Head of caudate nucleus (tissue), 42 donors: ENCODE measurements at regions not wholly inside any gene's neighbourhood (a gene's known extent, or its start where the extent isn't known, plus 50 kb on each side); places are given as distances from the start of the nearest gene placed in this dataset.

Experiments
- DNase-seq, 42 donors: peaks; one replicate each; pipeline versions ENCODE4 v3.0.0 to v3.0.0-alpha.2; 2020 to 2021; ENCODE audit warnings: mixed read lengths in 7 of 42
- intact Hi-C: fragments of 100-400 bp; cut with DNase I; formaldehyde crosslinking; loops from one replicate; pipeline ENCODE4 v1.15.0; 2022

- intact Hi-C loops = no loop called here
- no peak for DNase-seq
Observed at GRCh38 chr11:92781151-92781550, 188.3 kb upstream of the MTNR1B start.

- peak in 1 of 42 donors; percentile 37 for DNase-seq
- intact Hi-C loops = no loop called here
Observed at GRCh38 chr11:92782806-92783205, 186.6 kb upstream of the MTNR1B start.

DNA sequence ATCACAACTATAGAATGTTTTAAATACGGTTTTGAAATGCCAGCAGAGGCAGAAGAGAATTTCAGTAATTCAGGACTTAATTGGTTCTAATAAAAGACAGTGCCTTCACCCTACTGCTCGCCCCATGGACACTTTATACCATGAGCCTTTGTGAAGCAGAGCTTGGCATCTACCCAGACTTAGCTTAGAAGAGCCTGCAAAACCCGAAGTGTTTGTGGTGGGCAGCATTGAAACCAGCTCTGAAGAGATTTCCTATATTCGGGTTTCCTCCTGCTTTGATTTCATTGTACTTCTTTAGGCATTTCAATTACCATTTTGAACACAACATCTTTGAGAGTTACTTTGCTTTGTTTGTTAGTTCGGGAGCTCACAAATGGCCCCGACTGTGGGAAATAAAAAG, 185.1 kb upstream of the MTNR1B start:
- DNase-seq = no peak
- intact Hi-C loops = no loop called here

- DNase-seq = no peak
- intact Hi-C loops = no loop called here
Observed at GRCh38 chr11:92787638-92788037, 181.8 kb upstream of the MTNR1B start.

DNA sequence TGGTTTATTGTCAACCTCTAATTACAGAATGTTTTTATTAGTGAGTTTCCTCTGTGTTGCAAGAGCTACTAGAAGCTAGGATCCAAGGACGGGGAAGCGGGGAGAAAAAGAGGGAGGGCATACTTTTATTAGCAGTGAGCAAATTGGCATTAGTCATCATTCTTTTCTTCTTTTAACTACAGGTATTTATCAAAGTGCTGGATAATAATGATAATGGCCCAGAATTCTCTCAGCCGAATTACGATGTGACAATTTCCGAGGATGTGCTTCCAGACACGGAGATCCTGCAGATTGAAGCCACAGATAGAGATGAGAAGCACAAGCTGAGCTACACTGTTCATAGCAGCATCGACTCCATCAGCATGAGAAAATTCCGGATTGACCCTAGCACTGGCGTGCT, 179.7 kb upstream of the MTNR1B start:
- intact Hi-C loops = no loop called here

DNA sequence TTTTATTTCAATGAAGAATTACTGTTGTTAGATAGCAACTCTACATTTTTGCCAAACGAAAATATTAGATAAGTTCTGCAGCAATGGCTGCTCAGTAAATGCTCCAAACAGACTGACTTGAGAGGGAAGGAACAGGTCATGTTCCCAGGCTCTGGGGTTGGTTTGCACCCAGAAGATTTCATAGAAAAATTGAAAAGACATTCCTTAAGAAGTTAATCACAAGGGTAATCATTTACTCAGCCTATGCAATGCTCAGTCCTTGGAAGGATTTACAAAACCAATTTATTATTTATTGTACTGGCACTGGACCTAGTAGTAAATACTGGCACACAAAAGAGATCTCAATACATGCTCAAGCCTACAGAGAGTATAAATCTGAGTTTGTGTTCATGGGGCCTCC, 179.1 kb upstream of the MTNR1B start:
- intact Hi-C loops = no loop called here

More for the DNA sequence above, 179.7 kb upstream of the MTNR1B start:
- DNase-seq = peak in 16 of 42 donors; percentile 7 to 71 (median 30)

DNA sequence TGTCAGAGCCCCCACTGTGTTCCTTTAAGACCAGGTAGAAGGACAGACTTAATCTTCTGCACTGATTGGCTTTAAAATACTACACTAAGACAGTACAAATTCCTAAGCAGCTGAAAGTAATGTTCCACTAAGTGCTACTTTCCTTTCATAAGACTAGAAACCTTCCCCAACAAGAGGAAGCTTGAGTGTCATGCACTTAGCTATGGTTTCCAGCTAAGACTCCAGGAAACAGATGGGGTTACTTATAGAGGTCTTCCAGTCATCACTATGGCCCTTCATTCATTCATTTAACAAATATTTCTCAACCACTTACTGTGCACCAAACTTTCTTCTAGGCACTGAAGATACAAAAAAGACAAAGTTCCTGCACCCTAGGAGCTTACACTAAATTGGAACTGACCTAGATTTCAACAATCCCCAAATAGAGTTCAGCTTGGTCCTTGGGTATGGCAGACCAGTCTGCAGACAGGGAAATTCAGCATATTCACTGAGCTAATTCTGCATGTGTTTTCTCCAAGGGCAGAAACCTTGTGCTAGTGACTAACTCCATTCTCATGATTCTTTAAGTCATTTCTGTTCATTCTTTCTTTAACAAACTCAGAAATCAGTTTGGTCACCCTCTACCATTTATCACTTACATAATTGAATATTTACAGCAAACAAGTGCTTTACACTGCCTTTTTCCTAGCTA, 178.4 kb upstream of the MTNR1B start:
- DNase-seq = no peak
- intact Hi-C loops = no loop called here

More for the DNA sequence above, 179.1 kb upstream of the MTNR1B start:
- DNase-seq = no peak

- intact Hi-C loops = no loop called here
- no peak for DNase-seq
Observed at GRCh38 chr11:92791886-92792285, 177.6 kb upstream of the MTNR1B start.

GRCh38 chr11:92793189-92793588, 176.3 kb upstream of the MTNR1B start:
- no peak for DNase-seq
- intact Hi-C loops = no loop called here

- DNase-seq = no peak
- intact Hi-C loops = no loop called here
Observed at GRCh38 chr11:92794783-92795182, 174.7 kb upstream of the MTNR1B start.

DNA sequence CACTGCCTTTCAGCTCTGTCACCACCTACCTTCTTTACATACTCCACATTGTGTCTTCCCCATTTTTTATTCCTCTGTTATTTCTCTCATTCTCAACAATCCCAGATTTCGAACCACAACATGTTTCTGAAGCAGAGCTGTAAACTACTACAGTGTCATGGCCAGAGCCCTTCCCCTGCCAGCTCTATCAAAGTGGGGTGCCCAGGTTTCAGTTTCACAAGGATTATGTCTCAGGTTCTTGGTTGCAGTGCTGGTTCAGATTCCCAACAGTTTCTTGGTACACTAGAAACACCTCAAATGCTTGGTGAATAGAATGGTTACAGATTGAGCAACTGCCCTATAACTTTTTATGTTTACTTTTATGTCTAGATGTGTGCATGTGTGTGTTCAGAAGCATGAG, 172.7 kb upstream of the MTNR1B start:
- no peak for DNase-seq

DNA sequence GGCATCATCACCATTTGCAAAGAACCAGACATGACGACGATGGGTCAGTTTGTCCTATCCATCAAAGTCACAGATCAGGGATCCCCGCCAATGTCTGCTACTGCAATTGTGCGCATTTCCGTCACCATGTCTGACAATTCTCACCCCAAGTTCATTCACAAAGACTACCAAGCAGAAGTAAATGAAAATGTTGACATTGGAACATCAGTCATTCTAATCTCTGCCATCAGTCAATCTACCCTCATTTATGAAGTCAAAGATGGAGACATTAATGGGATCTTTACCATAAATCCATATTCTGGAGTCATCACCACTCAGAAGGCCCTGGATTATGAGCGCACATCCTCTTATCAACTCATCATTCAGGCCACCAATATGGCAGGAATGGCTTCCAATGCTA, 171.6 kb upstream of the MTNR1B start:
- no peak for DNase-seq
- intact Hi-C loops = no loop called here

More for the DNA sequence above, 172.7 kb upstream of the MTNR1B start:
- intact Hi-C loops = no loop called here

DNA sequence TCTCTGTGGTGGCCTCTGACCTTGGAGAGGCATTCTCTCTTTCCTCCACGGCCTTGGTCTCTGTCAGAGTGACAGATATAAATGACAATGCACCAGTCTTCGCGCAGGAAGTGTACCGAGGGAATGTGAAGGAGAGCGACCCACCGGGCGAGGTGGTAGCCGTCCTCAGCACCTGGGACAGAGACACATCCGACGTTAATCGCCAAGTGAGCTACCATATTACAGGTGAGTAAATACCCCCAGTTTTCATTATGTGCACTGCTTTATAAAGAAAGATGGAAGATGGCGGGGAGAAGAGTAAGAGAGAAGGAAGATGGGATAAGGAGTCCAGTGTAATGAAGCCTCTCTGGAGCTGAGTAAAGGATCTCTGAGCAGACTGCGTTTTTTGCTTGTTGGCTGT, 167.8 kb upstream of the MTNR1B start:
- intact Hi-C loops = no loop called here
- no peak for DNase-seq

DNA sequence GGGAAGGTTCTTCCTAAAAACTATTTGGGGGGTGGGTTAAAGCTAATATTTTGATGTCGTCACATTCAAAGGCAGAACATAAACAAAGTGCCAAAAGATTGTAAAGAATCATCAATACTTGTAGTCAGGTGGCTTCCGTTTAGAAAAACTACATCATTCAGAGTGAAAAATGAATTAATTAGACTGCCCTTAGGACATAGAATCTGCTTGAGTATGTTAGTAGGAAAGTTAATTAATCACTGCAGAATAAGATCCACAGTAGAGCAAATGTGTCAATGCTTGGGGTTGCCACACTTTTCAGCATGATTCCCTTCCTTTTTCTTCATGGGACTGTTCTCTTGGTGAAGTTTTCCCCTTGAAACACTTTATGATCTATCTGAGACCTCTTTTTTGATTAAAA, 166.8 kb upstream of the MTNR1B start:
- DNase-seq = no peak
- intact Hi-C loops = no loop called here

GRCh38 chr11:92803391-92803790, 166.1 kb upstream of the MTNR1B start:
- no peak for DNase-seq
- intact Hi-C loops = no loop called here

DNA sequence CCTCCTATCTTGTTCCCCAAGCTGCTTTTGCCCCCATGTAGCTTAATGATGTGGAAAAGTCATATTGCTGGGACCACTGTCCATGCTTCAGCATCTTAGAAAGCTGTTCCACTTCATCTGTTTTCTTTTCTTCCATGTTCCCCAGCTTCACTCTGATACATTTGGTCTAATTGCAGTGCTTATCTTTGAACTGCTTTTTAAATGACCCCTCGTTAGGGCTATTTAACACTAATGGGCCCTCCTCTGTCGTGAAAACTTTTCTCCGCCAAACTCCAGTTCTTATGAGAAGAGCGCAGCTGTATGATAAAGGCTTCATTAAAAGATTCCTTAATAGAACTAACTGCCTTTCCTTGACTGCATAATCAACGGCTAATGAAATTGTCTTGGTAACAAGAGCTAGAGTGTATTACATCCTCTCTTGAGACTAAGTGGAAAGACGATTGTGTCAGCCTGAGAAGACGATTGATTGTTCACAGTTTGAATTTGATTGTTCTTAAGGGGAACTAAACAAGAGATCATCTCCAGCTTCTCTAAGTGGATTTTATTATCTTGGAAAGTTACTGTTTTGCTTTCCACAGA, 165.0 kb upstream of the MTNR1B start:
- intact Hi-C loops = no loop called here
- DNase-seq = no peak

DNA sequence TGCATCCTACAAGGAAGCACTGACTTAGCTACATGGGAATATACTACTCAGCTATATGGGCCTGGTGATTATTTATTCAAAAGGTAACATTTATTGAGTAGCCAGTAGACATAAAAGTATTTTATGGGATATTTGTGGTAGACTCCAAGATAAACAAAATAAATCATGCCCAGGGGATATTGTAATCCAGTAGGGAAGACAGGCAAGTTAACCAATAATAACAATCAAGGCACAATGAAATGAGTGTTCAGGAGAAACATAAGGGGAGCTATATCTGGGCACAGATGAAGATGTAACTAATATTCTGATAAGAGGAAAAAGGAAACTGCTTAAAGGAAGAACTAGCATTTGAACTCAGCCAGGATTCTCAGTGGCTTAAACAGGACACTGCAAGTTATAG, 161.4 kb upstream of the MTNR1B start:
- intact Hi-C loops = no loop called here
- DNase-seq = no peak

DNA sequence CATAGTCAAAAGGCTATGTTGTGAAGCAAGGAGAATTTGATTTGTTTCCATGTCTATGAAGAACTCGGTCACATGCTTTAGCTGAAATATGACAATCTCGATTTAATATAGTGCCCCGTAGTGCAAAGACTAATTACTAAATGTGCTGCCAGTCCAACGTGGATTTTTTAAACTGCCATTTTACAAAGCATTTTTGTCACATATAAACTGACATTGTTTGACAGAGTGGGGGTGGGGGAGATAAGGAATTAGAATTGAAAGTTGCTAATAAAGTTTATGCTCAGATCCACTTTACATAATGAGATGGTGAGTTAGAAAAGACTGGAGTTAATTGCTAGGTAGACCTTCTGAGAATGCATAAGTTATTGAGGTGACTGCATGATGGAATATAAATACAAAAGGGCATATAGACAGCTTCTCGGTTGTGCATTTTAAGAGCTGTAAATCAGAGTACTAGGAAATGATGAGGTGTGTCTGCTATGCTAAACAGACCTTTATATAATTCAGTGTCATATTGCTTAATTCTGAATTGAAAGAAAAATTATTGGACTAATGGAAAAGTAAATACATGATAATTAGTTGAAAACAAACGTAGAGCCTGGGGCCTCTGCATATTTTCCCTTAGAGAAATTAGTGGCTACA, 158.9 kb upstream of the MTNR1B start:
- DNase-seq = peak in 1 of 42 donors; percentile 0

GRCh38 chr11:92811341-92811740, 158.1 kb upstream of the MTNR1B start:
- DNase-seq = peak in 16 of 42 donors; percentile 14 to 60 (median 26)
- intact Hi-C loops = no loop called here

More for the DNA sequence above, 158.9 kb upstream of the MTNR1B start:
- intact Hi-C loops = no loop called here

- peak in 2 of 42 donors; percentile 28 to 44 for DNase-seq
- intact Hi-C loops = no loop called here
Observed at GRCh38 chr11:92812841-92813240, 156.6 kb upstream of the MTNR1B start.

- DNase-seq = no peak
- intact Hi-C loops = no loop called here
Observed at GRCh38 chr11:92819830-92820229, 149.6 kb upstream of the MTNR1B start.
